K562 (cell line): ENCODE measurements at regions not wholly inside any gene's neighbourhood (a gene's known extent, or its start where the extent isn't known, plus 50 kb on each side); places are given as distances from the start of the nearest gene placed in this dataset.
A peak's percentile ranks its signal among the peaks of the same experiment; 100 is the strongest.

ENCODE experiments used
- ATAC-seq: fragments of 200-7000 bp; cut with Tn5 transposase; 3 replicates; pipeline ENCODE4 v1.9.1; 2020; ENCODE audit warnings: moderate library complexity
- BruUV-seq: library from RNA; stranded (reverse); fragments of 400-500 nt; replicated peaks from 2 replicates; lab custom pipeline; 2021; lab: Mats Ljungman, UMichigan
- CTCF ChIA-PET: fragments of 300-600 bp; formaldehyde crosslinking; extraction: SDS; loops from one replicate; lab custom pipeline; 2021; ENCODE audit warnings: low intra/inter-chr PET ratio; lab: Yijun Ruan, JAX
- POLR2A ChIA-PET: fragments of 300-600, 350-650 bp; sonication (Branson Sonifier 250); formaldehyde crosslinking; extraction: SDS; loops from one replicate; lab custom pipeline; 2021; ENCODE audit warnings: antibody characterized with exemption, inconsistent platforms; lab: Yijun Ruan, JAX
- DNase-seq, 4 experiments: peaks; one replicate each; pipeline versions ENCODE4 v3.0.0 to v3.0.0-alpha.2; 2011 to 2018; ENCODE audit warnings: low spot score in 3 of 4, mixed read lengths in 3 of 4; ENCODE audit errors: extremely low read depth in 1 of 4
- FAIRE-seq: peaks from 2 replicates; lab custom pipeline; 2011; peaks lifted over from hg19 to GRCh38; lab: Jason Lieb, UNC
- H2AFZ ChIP-seq: 2 replicates; pipeline ENCODE4 v1.6.0; 2011; ENCODE audit warnings: low read depth, low read length, control low read depth, inconsistent platforms
- H3K27ac ChIP-seq: fragments of 200-600 bp; 3 replicates; pipeline ENCODE4 v1.8.0; 2011; ENCODE audit warnings: low read depth, mild to moderate bottlenecking, control low read depth, inconsistent platforms, low read length, moderate library complexity, mixed read lengths; ENCODE audit errors: extremely low read depth
- H3K27me3 ChIP-seq, 2 experiments: fragments of 300-600 bp in 1 of 2; 2 replicates in 1 of 2; 3 replicates in 1 of 2; pipeline versions ENCODE4 v1.6.0 to v1.8.0; 2011; ENCODE audit warnings: inconsistent platforms in 2 of 2, low read length in 2 of 2, mild to moderate bottlenecking in 1 of 2, mixed read lengths in 1 of 2, moderate library complexity in 1 of 2; ENCODE audit not compliant: control insufficient read depth in 2 of 2, insufficient read depth in 2 of 2
- H3K36me3 ChIP-seq: fragments of 300-600 bp; 3 replicates; pipeline ENCODE4 v1.8.0; 2011; ENCODE audit warnings: mild to moderate bottlenecking, low read length, inconsistent platforms; ENCODE audit not compliant: control insufficient read depth, insufficient read depth
- H3K4me1 ChIP-seq, 2 experiments: fragments of 200-600 bp in 1 of 2; replicated peaks in 1 of 2; 2 replicates in 1 of 2; 3 replicates in 1 of 2; pipeline versions ENCODE4 v1.5.1 to v1.8.0; 2011; ENCODE audit warnings: inconsistent platforms in 2 of 2, low read length in 2 of 2, mild to moderate bottlenecking in 1 of 2, mixed read lengths in 1 of 2, moderate library complexity in 1 of 2; ENCODE audit not compliant: control insufficient read depth in 2 of 2, insufficient read depth in 2 of 2
- H3K4me2 ChIP-seq: 2 replicates; pipeline ENCODE4 v1.6.1; 2011; ENCODE audit warnings: low read length, control low read depth, inconsistent platforms, mixed read lengths; ENCODE audit not compliant: insufficient read depth
- H3K4me3 ChIP-seq: fragments of 200-600 bp; sonication (generic), shearing (Covaris generic); 2 replicates; pipeline ENCODE4 v1.5.1; 2016; ENCODE audit warnings: control low read depth, inconsistent platforms
- H3K79me2 ChIP-seq: fragments of 200-600 bp; 3 replicates; pipeline ENCODE4 v1.8.0; 2011; ENCODE audit warnings: low read length, inconsistent platforms; ENCODE audit not compliant: control insufficient read depth, insufficient read depth
- H3K9ac ChIP-seq, 2 experiments: 2 replicates each; pipeline versions ENCODE4 v1.6.0 to v1.6.1; 2011; ENCODE audit warnings: low read depth in 2 of 2, low read length in 2 of 2, control low read depth in 1 of 2, inconsistent platforms in 1 of 2, mild to moderate bottlenecking in 1 of 2, mixed read lengths in 1 of 2; ENCODE audit not compliant: insufficient read depth in 1 of 2
- H3K9me1 ChIP-seq: one replicate; pipeline ENCODE4 v1.6.0; 2011; ENCODE audit warnings: inconsistent platforms, mild to moderate bottlenecking, low read length, moderate library complexity; ENCODE audit not compliant: control insufficient read depth, insufficient read depth
- H3K9me3 ChIP-seq: replicated peaks from 2 replicates; pipeline ENCODE4 v1.5.1; 2011; ENCODE audit warnings: low read depth, low read length, inconsistent platforms; ENCODE audit not compliant: control insufficient read depth, insufficient read depth
- H4K20me1 ChIP-seq: replicated peaks from 2 replicates; pipeline ENCODE4 v1.6.1; 2011; ENCODE audit warnings: low read length, inconsistent platforms, mixed read lengths; ENCODE audit not compliant: control insufficient read depth, insufficient read depth
- BMI1 ChIP-seq: fragments of 150-350 bp; IDR thresholded peaks from 2 replicates; pipeline ENCODE4 v1.6.1; 2014; ENCODE audit warnings: low read length
- BRD4 ChIP-seq: fragments of 200-600 bp; sonication (generic); IDR thresholded peaks from 2 replicates; pipeline ENCODE4 v1.6.1; 2017; ENCODE audit warnings: inconsistent platforms
- ELF4 ChIP-seq: fragments of 450-650 bp; formaldehyde crosslinking; IDR thresholded peaks from 2 replicates; pipeline ENCODE4 v1.4.0; 2022; ENCODE audit warnings: missing genetic modification characterization
- GABPB1 ChIP-seq: sonication (generic); formaldehyde crosslinking; IDR thresholded peaks from 2 replicates; pipeline ENCODE4 v1.8.0; 2022; ENCODE audit warnings: mild to moderate bottlenecking, missing genetic modification reagents
- PTRF ChIP-seq: fragments of 450-650 bp; IDR thresholded peaks from 2 replicates; pipeline ENCODE4 v1.6.1; 2016; ENCODE audit warnings: mild to moderate bottlenecking, missing genetic modification characterization, missing compliant biosample characterization
- ZFX ChIP-seq: sonication (generic); formaldehyde crosslinking; IDR thresholded peaks from 2 replicates; pipeline ENCODE4 v1.8.0; 2022; ENCODE audit warnings: mild to moderate bottlenecking, missing genetic modification reagents, moderate library complexity
- ZNF146 ChIP-seq: IDR thresholded peaks from one replicate; pipeline ENCODE4 v1.6.1; 2018; ENCODE audit warnings: missing compliant biosample characterization; ENCODE audit not compliant: unreplicated experiment
- WGBS: fragments of 100-300 bp; shearing (Covaris generic); methylation state at CpG from one replicate; pipeline ENCODE4 v1.1.6; 2016; ENCODE audit warnings: low coverage, mixed read lengths; ENCODE audit not compliant: insufficient coverage; ENCODE audit errors: missing lambda C conversion rate; 5-methylcytosine and 5-hydroxymethylcytosine counted together
- in situ Hi-C: fragments of 300-500 bp; cut with MboI; formaldehyde crosslinking; loops from 4 replicates; pipeline ENCODE4 v1.15.0; 2018; ENCODE audit warnings: inconsistent platforms, mixed read lengths
- intact Hi-C: fragments of 100-400 bp; cut with micrococcal nuclease; formaldehyde crosslinking; loops from 2 replicates; pipeline ENCODE4 v1.14.2; 2022
- TF ChIP-seq, protein P1 (sequence below): IDR thresholded peaks from 3 replicates; pipeline ENCODE4 v1.6.1; 2011; ENCODE audit warnings: borderline replicate concordance, mild to moderate bottlenecking, moderate library complexity; ENCODE audit not compliant: insufficient read length; ENCODE audit errors: extremely low read depth

GRCh38 chr6:27776504-27776903, 135.7 kb downstream of the OR2B2 start:
- Histone ChIP-seq H3K4me2 (peak overlapping the region; percentile 64), H2AFZ (peak overlapping the region; percentile 88), H4K20me1 (no peaks in the 10 kb centered on the region), H3K4me1 (peaks cover 22 to 40% of the 10 kb centered on the region in 2 experiments), H3K9me1 (no peaks in the 10 kb centered on the region), H3K4me3 (no peak overlapping the region), H3K79me2 (no peaks in the 10 kb centered on the region), H3K27me3 (no peaks in the 10 kb centered on the region), H3K9me3 (no peaks in the 10 kb centered on the region), H3K36me3 (no peaks in the 10 kb centered on the region), H3K27ac (peak overlapping the region; percentile 80), H3K9ac (peak overlapping the region; percentile 34 to 75; a peak in 3 of 4 replicates)
- no peak for FAIRE-seq
- CTCF ChIA-PET: no interaction called here
- TF ChIP-seq BRD4: peak; percentile 6; the same call in 1 of the 2 replicates
- 0 out of 2 replicates have a peak, but pooled peaks have one; percentile 2 for TF ChIP-seq ZFX
- no peak for TF ChIP-seq GABPB1 (CRISPR knock-in tag)
- no peak for TF ChIP-seq PTRF (tag)
- no peak for TF ChIP-seq BMI1
- TF ChIP-seq ELF4 (CRISPR knock-in tag): no peak
- TF ChIP-seq ZNF146: no peak
- TF ChIP-seq, protein P1, sequence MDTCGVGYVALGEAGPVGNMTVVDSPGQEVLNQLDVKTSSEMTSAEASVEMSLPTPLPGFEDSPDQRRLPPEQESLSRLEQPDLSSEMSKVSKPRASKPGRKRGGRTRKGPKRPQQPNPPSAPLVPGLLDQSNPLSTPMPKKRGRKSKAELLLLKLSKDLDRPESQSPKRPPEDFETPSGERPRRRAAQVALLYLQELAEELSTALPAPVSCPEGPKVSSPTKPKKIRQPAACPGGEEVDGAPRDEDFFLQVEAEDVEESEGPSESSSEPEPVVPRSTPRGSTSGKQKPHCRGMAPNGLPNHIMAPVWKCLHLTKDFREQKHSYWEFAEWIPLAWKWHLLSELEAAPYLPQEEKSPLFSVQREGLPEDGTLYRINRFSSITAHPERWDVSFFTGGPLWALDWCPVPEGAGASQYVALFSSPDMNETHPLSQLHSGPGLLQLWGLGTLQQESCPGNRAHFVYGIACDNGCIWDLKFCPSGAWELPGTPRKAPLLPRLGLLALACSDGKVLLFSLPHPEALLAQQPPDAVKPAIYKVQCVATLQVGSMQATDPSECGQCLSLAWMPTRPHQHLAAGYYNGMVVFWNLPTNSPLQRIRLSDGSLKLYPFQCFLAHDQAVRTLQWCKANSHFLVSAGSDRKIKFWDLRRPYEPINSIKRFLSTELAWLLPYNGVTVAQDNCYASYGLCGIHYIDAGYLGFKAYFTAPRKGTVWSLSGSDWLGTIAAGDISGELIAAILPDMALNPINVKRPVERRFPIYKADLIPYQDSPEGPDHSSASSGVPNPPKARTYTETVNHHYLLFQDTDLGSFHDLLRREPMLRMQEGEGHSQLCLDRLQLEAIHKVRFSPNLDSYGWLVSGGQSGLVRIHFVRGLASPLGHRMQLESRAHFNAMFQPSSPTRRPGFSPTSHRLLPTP: no peak
- BruUV-seq: no TSS peak
- DNase-seq: no peak
- intact Hi-C loops: no loop called here
- WGBS: 73% methylated on average over 4 of the region's 4 CpGs
- ATAC-seq: no peak
- POLR2A ChIA-PET: interaction anchor here (0.6 to 1.5 kb wide), 9 partner anchors 8 to 176 kb away, joined by 3 to 7 read pairs (median 4); no protein-coding TSS in a partner anchor
- in situ Hi-C loops: no loop called here
